Thyroid gland (tissue), 4 donors: ENCODE measurements at regions not wholly inside any gene's neighbourhood (a gene's known extent, or its start where the extent isn't known, plus 50 kb on each side); places are given as distances from the start of the nearest gene placed in this dataset.

Source experiments
- POLR2A ChIP-seq, 2 donors: fragments of 450-650 bp; IDR thresholded peaks; one replicate each; pipeline ENCODE4 v1.6.1; 2017; ENCODE audit warnings: antibody characterized with exemption in 2 of 2, mild to moderate bottlenecking in 2 of 2, moderate library complexity in 1 of 2
- TF ChIP-seq, protein P1 (sequence below), 6 experiments: fragments of 200-600 bp in 3 of 6; fragments of 450-650 bp in 3 of 6; sonication (generic) in 3 of 6; IDR thresholded peaks; one replicate each; pipeline ENCODE4 v1.5.1; 2016 to 2019; ENCODE audit warnings: antibody characterized with exemption in 6 of 6, mild to moderate bottlenecking in 2 of 6, inconsistent platforms in 1 of 6, moderate library complexity in 1 of 6

DNA sequence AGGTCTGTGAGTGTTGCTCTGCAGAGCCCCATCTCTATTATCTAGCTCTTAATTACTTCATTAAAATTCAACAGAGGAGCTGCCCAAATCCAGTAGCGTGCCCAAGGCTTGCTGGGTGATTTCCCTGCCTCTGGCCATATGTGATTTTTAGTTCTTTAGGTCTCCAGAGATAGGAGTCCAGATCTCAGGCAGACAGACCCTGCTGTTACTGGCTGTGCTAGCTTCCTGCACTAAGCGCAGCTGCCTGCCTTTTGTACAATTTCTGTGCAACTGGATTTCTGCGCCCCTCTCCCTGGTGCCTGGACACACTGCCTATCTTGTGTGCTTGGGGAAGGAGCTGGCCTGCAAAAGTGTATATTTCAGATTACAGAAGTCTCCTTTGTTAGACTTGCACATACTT, 136.5 kb downstream of the TDRD15 start:
- TF ChIP-seq, protein P1, sequence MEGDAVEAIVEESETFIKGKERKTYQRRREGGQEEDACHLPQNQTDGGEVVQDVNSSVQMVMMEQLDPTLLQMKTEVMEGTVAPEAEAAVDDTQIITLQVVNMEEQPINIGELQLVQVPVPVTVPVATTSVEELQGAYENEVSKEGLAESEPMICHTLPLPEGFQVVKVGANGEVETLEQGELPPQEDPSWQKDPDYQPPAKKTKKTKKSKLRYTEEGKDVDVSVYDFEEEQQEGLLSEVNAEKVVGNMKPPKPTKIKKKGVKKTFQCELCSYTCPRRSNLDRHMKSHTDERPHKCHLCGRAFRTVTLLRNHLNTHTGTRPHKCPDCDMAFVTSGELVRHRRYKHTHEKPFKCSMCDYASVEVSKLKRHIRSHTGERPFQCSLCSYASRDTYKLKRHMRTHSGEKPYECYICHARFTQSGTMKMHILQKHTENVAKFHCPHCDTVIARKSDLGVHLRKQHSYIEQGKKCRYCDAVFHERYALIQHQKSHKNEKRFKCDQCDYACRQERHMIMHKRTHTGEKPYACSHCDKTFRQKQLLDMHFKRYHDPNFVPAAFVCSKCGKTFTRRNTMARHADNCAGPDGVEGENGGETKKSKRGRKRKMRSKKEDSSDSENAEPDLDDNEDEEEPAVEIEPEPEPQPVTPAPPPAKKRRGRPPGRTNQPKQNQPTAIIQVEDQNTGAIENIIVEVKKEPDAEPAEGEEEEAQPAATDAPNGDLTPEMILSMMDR (IDR thresholded peaks at IDR 0.05) = no peak
- no peak for TF ChIP-seq POLR2A (IDR thresholded peaks at IDR 0.05)
